ENCODE measurements at regions not wholly inside any gene's neighbourhood (a gene's known extent, or its start where the extent isn't known, plus 50 kb on each side); places are given as distances from the start of the nearest gene placed in this dataset.

GRCh38 chr2:120794716-120795115 lies 59.0 kb downstream of the GLI2 start:
- no peak for TF ChIP-seq CTCF (IDR thresholded peaks at IDR 0.05; ENCODE audit: insufficient read depth, low read depth, low read length)
- no peak for TF ChIP-seq EZH2 (IDR thresholded peaks at IDR 0.05; ENCODE audit: insufficient read depth, low read length)
